AG04449 (cell line): ENCODE measurements at regions not wholly inside any gene's neighbourhood (a gene's known extent, or its start where the extent isn't known, plus 50 kb on each side); places are given as distances from the start of the nearest gene placed in this dataset.
"Not testable (repeated sequence)": the region's sequence is repeated elsewhere in the genome, so short reads cannot be mapped to it uniquely, and the experiment has no call there.

Source experiments
- CTCF ChIA-PET: fragments of 350-600 bp; formaldehyde crosslinking; extraction: SDS; loops from one replicate; lab custom pipeline; 2021; ENCODE audit warnings: antibody characterized with exemption; lab: Yijun Ruan, JAX
- POLR2A ChIA-PET: fragments of 400-600, 350-600 bp; formaldehyde crosslinking; extraction: SDS; loops from one replicate; lab custom pipeline; 2020; ENCODE audit warnings: antibody characterized with exemption, inconsistent platforms; lab: Yijun Ruan, JAX
- DNase-seq: peaks from one replicate; pipeline ENCODE4 v3.0.0-alpha.2; 2010; ENCODE audit warnings: low read depth, low spot score
- H3K4me3 ChIP-seq: 2 replicates; pipeline ENCODE4 v1.5.1; 2011; ENCODE audit warnings: low read depth, mild to moderate bottlenecking, control low read depth, low read length
- CTCF ChIP-seq: IDR thresholded peaks from one replicate; pipeline ENCODE4 v1.5.1; 2011; ENCODE audit warnings: mild to moderate bottlenecking, moderate library complexity, low read length, control low read depth, inconsistent platforms; ENCODE audit not compliant: insufficient read depth; ENCODE audit errors: missing control alignments

GRCh38 chr3:77746892-77747291 lies 707.0 kb downstream of the ROBO2 start:
- H3K4me3 ChIP-seq: no peak overlapping the region
- DNase-seq: no peak
- ChIA-PET POLR2A (no interaction called here), CTCF (no interaction called here)
- no peak for TF ChIP-seq CTCF

GRCh38 chr3:77756397-77756975 lies 716.6 kb downstream of the ROBO2 start:
- H3K4me3 ChIP-seq, DNase-seq, CTCF ChIA-PET, POLR2A ChIA-PET: not testable (repeated sequence)

- ChIA-PET CTCF (no interaction called here), POLR2A (no interaction called here)
- H3K4me3 ChIP-seq: no peak overlapping the region
- no peak for DNase-seq
- TF ChIP-seq CTCF: no peak
Measured at GRCh38 chr3:77772459-77772858, 732.6 kb downstream of the ROBO2 start.

GRCh38 chr3:77773084-77773483 lies 733.2 kb downstream of the ROBO2 start:
- ChIA-PET POLR2A (no interaction called here), CTCF (no interaction called here)
- no peak overlapping the region for H3K4me3 ChIP-seq
- DNase-seq: no peak
- no peak for TF ChIP-seq CTCF

- H3K4me3 ChIP-seq: no peak overlapping the region
- POLR2A ChIA-PET: no interaction called here
- CTCF ChIA-PET: no interaction called here
- DNase-seq: no peak
- TF ChIP-seq CTCF: no peak
Measured at GRCh38 chr3:77780278-77780996, 740.5 kb downstream of the ROBO2 start.

- POLR2A ChIA-PET: no interaction called here
- H3K4me3 ChIP-seq: no peak overlapping the region
- no peak for DNase-seq
- CTCF ChIA-PET: no interaction called here
- no peak for TF ChIP-seq CTCF
Measured at GRCh38 chr3:77786216-77786615, 746.3 kb downstream of the ROBO2 start.

- no peak for TF ChIP-seq CTCF
- H3K4me3 ChIP-seq: no peak overlapping the region
- DNase-seq: no peak
- POLR2A ChIA-PET: no interaction called here
- CTCF ChIA-PET: no interaction called here
Measured at GRCh38 chr3:77795013-77795412, 755.1 kb downstream of the ROBO2 start.
